Upper lobe of right lung (tissue), 1 donor: ENCODE measurements at regions not wholly inside any gene's neighbourhood (a gene's known extent, or its start where the extent isn't known, plus 50 kb on each side); places are given as distances from the start of the nearest gene placed in this dataset.
"Not testable (repeated sequence)": the region's sequence is repeated elsewhere in the genome, so short reads cannot be mapped to it uniquely, and the experiment has no call there.

Experiments used
- ATAC-seq: fragments of 200-7000 bp; cut with Tn5 transposase; one replicate; pipeline ENCODE4 v1.9.1; 2020; ENCODE audit warnings: mild to moderate bottlenecking, moderate library complexity
- DNase-seq: peaks from one replicate; pipeline ENCODE4 v3.0.0-alpha.2; 2020
- H3K27ac ChIP-seq: fragments of 200-600 bp; one replicate; pipeline ENCODE4 v1.8.0; 2022
- H3K27me3 ChIP-seq: fragments of 200-600 bp; one replicate; pipeline ENCODE4 v1.8.0; 2022; ENCODE audit warnings: mild to moderate bottlenecking
- H3K36me3 ChIP-seq: fragments of 200-600 bp; one replicate; pipeline ENCODE4 v1.8.0; 2022
- H3K4me1 ChIP-seq: fragments of 200-600 bp; one replicate; pipeline ENCODE4 v1.8.0; 2022
- H3K4me3 ChIP-seq: fragments of 200-600 bp; one replicate; pipeline ENCODE4 v1.8.0; 2022; ENCODE audit warnings: mild to moderate bottlenecking
- H3K9me3 ChIP-seq: fragments of 200-600 bp; one replicate; pipeline ENCODE4 v1.8.0; 2022
- CTCF ChIP-seq: fragments of 200-600 bp; IDR thresholded peaks from one replicate; pipeline ENCODE4 v1.8.0; 2022; ENCODE audit warnings: antibody characterized with exemption
- intact Hi-C: fragments of 100-400 bp; cut with DNase I; formaldehyde crosslinking; loops from one replicate; pipeline ENCODE4 v1.11.0; 2022
- donor health status: DM: no; HTN: yes; CAD: no; lungs with severe emphysema.

DNA sequence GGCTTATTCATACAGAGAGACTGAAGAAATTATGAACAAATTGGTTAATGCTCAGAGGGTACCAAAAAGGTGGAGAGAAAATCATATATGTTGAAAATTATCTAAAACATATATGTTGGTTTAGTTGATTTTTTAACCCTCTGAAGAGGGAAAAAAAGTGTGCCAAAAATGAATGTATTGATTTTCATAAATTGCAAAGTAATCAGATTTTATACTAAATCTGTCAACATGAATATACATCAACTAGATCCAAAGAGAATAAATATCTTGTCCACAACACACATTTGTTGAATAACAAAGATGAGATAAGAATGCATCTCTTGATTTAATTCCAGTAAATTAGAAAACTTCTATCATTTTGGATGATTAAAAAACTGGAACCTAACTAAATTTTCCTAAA is 125.3 kb upstream of the TACR3 start:
- Histone ChIP-seq H3K4me1 (no peaks in the 10 kb centered on the region), H3K36me3 (no peaks in the 10 kb centered on the region), H3K27ac (no peak overlapping the region), H3K4me3 (no peak overlapping the region), H3K9me3 (no peaks in the 10 kb centered on the region), H3K27me3 (no peaks in the 10 kb centered on the region)
- intact Hi-C loops = no loop called here
- no peak for ATAC-seq
- no peak for DNase-seq
- TF ChIP-seq CTCF = no peak

DNA sequence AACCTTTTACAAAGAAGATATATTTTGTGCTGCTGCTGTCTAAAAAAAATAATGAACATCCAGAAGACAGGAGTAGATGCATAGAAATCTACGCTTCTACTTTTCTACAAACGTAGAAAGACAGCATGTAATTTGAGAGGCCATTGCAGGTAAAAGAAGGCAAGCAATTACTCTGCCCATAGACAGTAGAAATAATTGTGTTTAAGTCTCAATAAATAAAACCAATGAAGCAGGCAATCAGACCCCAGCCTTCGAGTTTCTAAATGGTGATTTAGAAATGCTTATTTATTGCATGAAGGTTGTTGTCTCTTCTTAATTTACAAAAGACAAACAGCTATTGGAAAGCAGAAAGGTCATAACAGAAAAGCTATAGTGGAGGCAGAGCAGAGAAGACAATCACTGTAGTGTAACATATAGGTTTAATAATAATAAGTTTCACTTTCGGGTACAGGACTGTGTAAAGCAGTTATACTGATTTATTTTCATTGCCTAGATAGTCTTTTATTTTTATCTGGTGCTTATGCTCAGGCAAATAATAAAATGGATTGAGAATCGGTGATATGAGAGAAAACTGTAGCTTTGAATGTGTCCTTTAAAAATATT is 123.0 kb upstream of the TACR3 start:
- TF ChIP-seq CTCF = no peak
- H3K9me3 ChIP-seq = no peaks in the 10 kb centered on the region
- H3K27me3 ChIP-seq = no peaks in the 10 kb centered on the region
- H3K4me1 ChIP-seq = no peaks in the 10 kb centered on the region
- no peak overlapping the region for H3K4me3 ChIP-seq
- intact Hi-C loops = no loop called here
- H3K36me3 ChIP-seq = no peaks in the 10 kb centered on the region
- H3K27ac ChIP-seq = no peak overlapping the region
- DNase-seq (no peak), ATAC-seq (no peak)

DNA sequence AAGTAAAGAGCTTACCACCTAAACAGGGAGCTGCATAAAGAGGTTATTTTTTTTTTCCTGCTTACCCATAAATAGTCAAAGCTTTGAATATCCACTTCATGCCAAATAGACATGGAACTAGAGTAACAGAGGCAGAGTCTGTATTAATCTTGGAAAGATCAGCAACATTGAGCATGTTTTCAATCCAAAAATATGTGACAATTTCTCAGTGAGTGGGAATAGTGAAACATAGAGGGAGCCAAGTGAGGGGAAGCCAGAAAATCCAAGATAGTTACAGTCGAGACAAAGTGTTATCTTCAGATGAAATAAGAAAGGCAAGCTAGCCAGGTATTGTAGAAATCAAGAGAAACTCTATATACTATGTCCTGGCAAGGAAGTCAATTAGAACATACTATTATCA is 122.3 kb upstream of the TACR3 start:
- intact Hi-C loops = no loop called here
- DNase-seq (no peak), ATAC-seq (no peak)
- no peak for TF ChIP-seq CTCF
- H3K4me3 ChIP-seq = no peak overlapping the region
- no peaks in the 10 kb centered on the region for H3K36me3 ChIP-seq
- H3K27ac ChIP-seq = no peak overlapping the region
- H3K4me1 ChIP-seq = no peaks in the 10 kb centered on the region
- no peaks in the 10 kb centered on the region for H3K9me3 ChIP-seq
- no peaks in the 10 kb centered on the region for H3K27me3 ChIP-seq

DNA sequence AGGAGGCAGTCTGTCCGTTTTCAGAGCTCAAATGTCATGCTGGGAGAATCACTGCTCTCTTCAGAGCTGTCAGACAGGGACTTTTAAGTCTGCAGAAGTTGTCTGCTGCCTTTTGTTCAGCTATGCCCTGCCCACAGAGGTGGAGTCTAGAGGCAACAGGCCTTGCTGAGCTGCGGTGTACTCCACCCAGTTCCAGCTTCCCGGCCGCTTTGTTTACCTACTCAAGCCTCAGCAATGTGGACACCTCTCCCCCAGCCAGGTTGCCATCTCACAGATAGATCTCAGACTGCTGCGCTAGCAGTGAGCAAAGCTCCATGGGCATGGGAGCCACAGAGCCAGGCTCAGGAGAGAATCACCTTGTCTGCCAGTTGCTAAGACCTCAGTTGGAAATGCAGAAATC is 90.5 kb upstream of the TACR3 start:
- H3K27ac ChIP-seq, intact Hi-C loops, H3K9me3 ChIP-seq, DNase-seq, H3K36me3 ChIP-seq, H3K4me1 ChIP-seq, H3K27me3 ChIP-seq, ATAC-seq, H3K4me3 ChIP-seq: not testable (repeated sequence)

DNA sequence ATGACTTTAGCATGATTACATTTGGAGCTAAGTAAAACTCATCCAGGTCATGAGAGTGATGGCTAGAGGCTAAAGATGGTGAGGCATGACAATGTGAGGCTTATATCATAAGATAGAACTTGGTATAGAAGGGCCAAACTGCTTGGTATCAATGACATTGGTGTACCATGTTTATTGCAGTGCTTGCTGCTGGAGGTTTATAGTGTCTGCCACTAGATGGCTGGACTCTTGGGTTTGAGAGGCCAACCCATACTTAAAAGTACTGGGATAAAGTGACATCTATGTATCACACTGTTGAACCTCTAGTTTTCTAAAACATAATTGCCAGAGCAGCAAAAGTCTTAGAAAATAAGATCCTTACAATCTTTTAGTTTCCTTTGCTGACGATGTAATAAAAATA is 83.0 kb upstream of the TACR3 start:
- no peak for ATAC-seq
- Histone ChIP-seq H3K27me3 (no peaks in the 10 kb centered on the region), H3K9me3 (no peaks in the 10 kb centered on the region), H3K27ac (no peak overlapping the region), H3K4me3 (no peak overlapping the region), H3K4me1 (no peaks in the 10 kb centered on the region), H3K36me3 (no peaks in the 10 kb centered on the region)
- intact Hi-C loops = no loop called here
- no peak for DNase-seq
- no peak for TF ChIP-seq CTCF

DNA sequence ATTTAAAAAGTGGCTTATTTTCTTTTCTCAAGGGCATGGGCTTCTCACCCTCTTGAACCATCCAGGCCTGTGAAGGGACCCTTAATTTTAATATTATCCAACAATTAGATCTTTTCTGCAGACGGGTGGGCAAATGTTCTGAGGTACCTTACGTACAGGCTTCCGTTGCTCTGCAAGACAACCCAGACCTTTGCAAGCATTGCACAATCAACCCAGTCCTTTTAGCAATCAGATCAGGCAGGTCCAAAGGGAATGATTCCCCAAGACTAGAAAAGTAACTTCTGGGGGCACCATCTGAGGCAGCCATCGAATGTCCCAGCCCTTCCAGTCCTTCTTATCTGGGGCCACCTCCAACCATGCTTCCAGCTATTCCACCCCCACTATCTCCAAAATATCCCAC is 67.3 kb upstream of the TACR3 start:
- Histone ChIP-seq H3K27ac (no peak overlapping the region), H3K4me3 (no peak overlapping the region), H3K9me3 (no peaks in the 10 kb centered on the region), H3K36me3 (no peaks in the 10 kb centered on the region), H3K27me3 (no peaks in the 10 kb centered on the region), H3K4me1 (no peaks in the 10 kb centered on the region)
- intact Hi-C loops = no loop called here
- no peak for TF ChIP-seq CTCF
- no peak for DNase-seq
- ATAC-seq = no peak
